Activated naive CD4-positive, alpha-beta T cell treated with anti-CD3 and anti-CD28 coated beads, Interleukin-2, amount 10 ng/mL, durations not matched to agents 7 days and 5 days (primary cell): ENCODE measurements at regions not wholly inside any gene's neighbourhood (a gene's known extent, or its start where the extent isn't known, plus 50 kb on each side); places are given as distances from the start of the nearest gene placed in this dataset.

ENCODE experiments used
- CTCF ChIA-PET: fragments of 350-600 bp; sonication (Branson Sonifier 250); formaldehyde crosslinking; loops from one replicate; lab custom pipeline; 2021; ENCODE audit warnings: antibody characterized with exemption; lab: Charles Lee
- DNase-seq: peaks from one replicate; pipeline ENCODE4 v3.0.0-alpha.2; 2020
- H3K27ac Mint-ChIP-seq: one replicate; pipeline ENCODE4 v1.8.0; 2021; ENCODE audit warnings: mild to moderate bottlenecking, moderate library complexity, mixed read lengths
- H3K27me3 Mint-ChIP-seq: one replicate; pipeline ENCODE4 v1.8.0; 2021; ENCODE audit warnings: mild to moderate bottlenecking, mixed read lengths
- H3K36me3 Mint-ChIP-seq: one replicate; pipeline ENCODE4 v1.8.0; 2021; ENCODE audit warnings: mixed read lengths
- H3K4me1 Mint-ChIP-seq: one replicate; pipeline ENCODE4 v1.8.0; 2021; ENCODE audit warnings: mixed read lengths
- H3K4me3 Mint-ChIP-seq: one replicate; pipeline ENCODE4 v1.8.0; 2021; ENCODE audit warnings: mild to moderate bottlenecking, moderate library complexity, mixed read lengths
- H3K9me3 Mint-ChIP-seq: one replicate; pipeline ENCODE4 v1.8.0; 2021; ENCODE audit warnings: mixed read lengths

GRCh38 chr2:43021791-43022509, 204.5 kb downstream of the ZFP36L2 start:
- H3K27me3 Mint-ChIP-seq, result peaks cover 7% of the 10 kb centered on the region
- CTCF ChIA-PET, result no interaction called here
- H3K36me3 Mint-ChIP-seq, result peaks cover 2% of the 10 kb centered on the region
- peaks cover 3% of the 10 kb centered on the region for H3K4me1 Mint-ChIP-seq
- H3K27ac Mint-ChIP-seq, result no peak overlapping the region
- no peak overlapping the region for H3K4me3 Mint-ChIP-seq
- DNase-seq, result no peak
- peaks cover 11% of the 10 kb centered on the region for H3K9me3 Mint-ChIP-seq

GRCh38 chr2:43020990-43021669, 205.3 kb downstream of the ZFP36L2 start:
- no peak overlapping the region for H3K27ac Mint-ChIP-seq
- CTCF ChIA-PET, result interaction anchor here (0.7 kb wide), 1 partner anchor 263 kb away, joined by 4 read pairs; no protein-coding TSS in a partner anchor
- H3K4me1 Mint-ChIP-seq, result peaks cover 3% of the 10 kb centered on the region
- peaks cover 11% of the 10 kb centered on the region for H3K9me3 Mint-ChIP-seq
- H3K4me3 Mint-ChIP-seq, result no peak overlapping the region
- no peak for DNase-seq
- H3K27me3 Mint-ChIP-seq, result peaks cover 4% of the 10 kb centered on the region
- peaks cover 2% of the 10 kb centered on the region for H3K36me3 Mint-ChIP-seq

GRCh38 chr2:43020296-43020695, 206.1 kb downstream of the ZFP36L2 start:
- H3K27me3 Mint-ChIP-seq, result peaks cover 5% of the 10 kb centered on the region
- H3K27ac Mint-ChIP-seq, result no peak overlapping the region
- CTCF ChIA-PET, result interaction anchor here (0.7 kb wide), 1 partner anchor 264 kb away, joined by 4 read pairs; no protein-coding TSS in a partner anchor
- H3K4me1 Mint-ChIP-seq, result peaks cover 3% of the 10 kb centered on the region
- no peak for DNase-seq
- H3K4me3 Mint-ChIP-seq, result no peak overlapping the region
- H3K36me3 Mint-ChIP-seq, result peaks cover 2% of the 10 kb centered on the region
- peaks cover 11% of the 10 kb centered on the region for H3K9me3 Mint-ChIP-seq

GRCh38 chr2:43019536-43020183, 206.7 kb downstream of the ZFP36L2 start:
- peaks cover 12% of the 10 kb centered on the region for H3K27me3 Mint-ChIP-seq
- no peak overlapping the region for H3K27ac Mint-ChIP-seq
- no peak for DNase-seq
- H3K36me3 Mint-ChIP-seq, result peaks cover 2% of the 10 kb centered on the region
- H3K9me3 Mint-ChIP-seq, result peaks cover 11% of the 10 kb centered on the region
- H3K4me3 Mint-ChIP-seq, result no peak overlapping the region
- H3K4me1 Mint-ChIP-seq, result peaks cover under 1% of the 10 kb centered on the region
- CTCF ChIA-PET, result no interaction called here

GRCh38 chr2:43019025-43019367, 207.4 kb downstream of the ZFP36L2 start:
- no peaks in the 10 kb centered on the region for H3K4me1 Mint-ChIP-seq
- peaks cover 2% of the 10 kb centered on the region for H3K36me3 Mint-ChIP-seq
- no peak for DNase-seq
- no peak overlapping the region for H3K4me3 Mint-ChIP-seq
- H3K27me3 Mint-ChIP-seq, result peaks cover 12% of the 10 kb centered on the region
- peaks cover 11% of the 10 kb centered on the region for H3K9me3 Mint-ChIP-seq
- H3K27ac Mint-ChIP-seq, result no peak overlapping the region
- CTCF ChIA-PET, result no interaction called here

GRCh38 chr2:43018179-43019024, 208.0 kb downstream of the ZFP36L2 start:
- H3K27me3 Mint-ChIP-seq, result peaks cover 12% of the 10 kb centered on the region
- H3K4me3 Mint-ChIP-seq, result no peak overlapping the region
- no peaks in the 10 kb centered on the region for H3K4me1 Mint-ChIP-seq
- peaks cover 2% of the 10 kb centered on the region for H3K36me3 Mint-ChIP-seq
- CTCF ChIA-PET, result no interaction called here
- no peak overlapping the region for H3K27ac Mint-ChIP-seq
- DNase-seq, result no peak
- H3K9me3 Mint-ChIP-seq, result peaks cover 11% of the 10 kb centered on the region

GRCh38 chr2:43013821-43014345, 212.5 kb downstream of the ZFP36L2 start:
- no peaks in the 10 kb centered on the region for H3K9me3 Mint-ChIP-seq
- H3K4me1 Mint-ChIP-seq, result no peaks in the 10 kb centered on the region
- no peaks in the 10 kb centered on the region for H3K36me3 Mint-ChIP-seq
- DNase-seq, result no peak
- H3K27ac Mint-ChIP-seq, result no peak overlapping the region
- no peak overlapping the region for H3K4me3 Mint-ChIP-seq
- H3K27me3 Mint-ChIP-seq, result peaks cover 9% of the 10 kb centered on the region
- CTCF ChIA-PET, result interaction anchor here (0.7 kb wide), 1 partner anchor 10 kb away, joined by 3 read pairs; no protein-coding TSS in a partner anchor

GRCh38 chr2:43012966-43013365, 213.4 kb downstream of the ZFP36L2 start:
- DNase-seq, result no peak
- no peaks in the 10 kb centered on the region for H3K4me1 Mint-ChIP-seq
- CTCF ChIA-PET, result interaction anchor here (0.7 kb wide), 1 partner anchor 9 kb away, joined by 3 read pairs; no protein-coding TSS in a partner anchor
- H3K27me3 Mint-ChIP-seq, result peaks cover 9% of the 10 kb centered on the region
- no peaks in the 10 kb centered on the region for H3K36me3 Mint-ChIP-seq
- no peaks in the 10 kb centered on the region for H3K9me3 Mint-ChIP-seq
- no peak overlapping the region for H3K27ac Mint-ChIP-seq
- no peak overlapping the region for H3K4me3 Mint-ChIP-seq

GRCh38 chr2:43011158-43011491, 215.3 kb downstream of the ZFP36L2 start:
- CTCF ChIA-PET, result interaction anchor here (0.6 to 1.7 kb wide), 3 partner anchors 15 to 558 kb away, joined by 3 to 6 read pairs (median 3); no protein-coding TSS in a partner anchor
- H3K27me3 Mint-ChIP-seq, result peaks cover 12% of the 10 kb centered on the region
- H3K27ac Mint-ChIP-seq, result no peak overlapping the region
- H3K36me3 Mint-ChIP-seq, result no peaks in the 10 kb centered on the region
- H3K4me3 Mint-ChIP-seq, result no peak overlapping the region
- H3K4me1 Mint-ChIP-seq, result no peaks in the 10 kb centered on the region
- no peak for DNase-seq
- no peaks in the 10 kb centered on the region for H3K9me3 Mint-ChIP-seq

GRCh38 chr2:43010438-43011157, 215.8 kb downstream of the ZFP36L2 start:
- Mint-ChIP-seq H3K27ac (no peak overlapping the region), H3K27me3 (peaks cover 17% of the 10 kb centered on the region), H3K36me3 (no peaks in the 10 kb centered on the region), H3K9me3 (no peaks in the 10 kb centered on the region), H3K4me1 (no peaks in the 10 kb centered on the region), H3K4me3 (no peak overlapping the region)
- CTCF ChIA-PET, result interaction anchor here (1.5 to 1.7 kb wide), 2 partner anchors 15 to 218 kb away, joined by 3 to 6 read pairs; no protein-coding TSS in a partner anchor
- no peak for DNase-seq

GRCh38 chr2:43009448-43009847, 217.0 kb downstream of the ZFP36L2 start:
- Mint-ChIP-seq H3K36me3 (no peaks in the 10 kb centered on the region), H3K27me3 (peaks cover 8% of the 10 kb centered on the region), H3K4me1 (no peaks in the 10 kb centered on the region), H3K4me3 (no peak overlapping the region), H3K9me3 (no peaks in the 10 kb centered on the region), H3K27ac (no peak overlapping the region)
- DNase-seq, result no peak
- CTCF ChIA-PET, result no interaction called here

- H3K4me1 Mint-ChIP-seq, result no peaks in the 10 kb centered on the region
- no peaks in the 10 kb centered on the region for H3K9me3 Mint-ChIP-seq
- no peak for DNase-seq
- H3K27ac Mint-ChIP-seq, result no peak overlapping the region
- no peak overlapping the region for H3K4me3 Mint-ChIP-seq
- peaks cover 13% of the 10 kb centered on the region for H3K27me3 Mint-ChIP-seq
- no peaks in the 10 kb centered on the region for H3K36me3 Mint-ChIP-seq
- CTCF ChIA-PET, result no interaction called here
Observed at GRCh38 chr2:43008388-43008787, 216.0 kb upstream of the HAAO start.

- CTCF ChIA-PET, result interaction anchor here (0.9 kb wide), 1 partner anchor 221 kb away, joined by 3 read pairs; no protein-coding TSS in a partner anchor
- Mint-ChIP-seq H3K4me3 (no peak overlapping the region), H3K36me3 (no peaks in the 10 kb centered on the region), H3K27ac (no peak overlapping the region), H3K9me3 (no peaks in the 10 kb centered on the region), H3K4me1 (no peaks in the 10 kb centered on the region), H3K27me3 (peaks cover 14% of the 10 kb centered on the region)
- DNase-seq, result no peak
Observed at GRCh38 chr2:43007901-43008300, 215.5 kb upstream of the HAAO start.
